Karpas-422 (cell line): ENCODE measurements at regions not wholly inside any gene's neighbourhood (a gene's known extent, or its start where the extent isn't known, plus 50 kb on each side); places are given as distances from the start of the nearest gene placed in this dataset.

ENCODE experiments used
- DNase-seq: peaks from one replicate; pipeline ENCODE4 v3.0.0-alpha.2; 2015
- H2AFZ ChIP-seq: fragments of 200-600 bp; sonication (generic); 2 replicates; pipeline ENCODE4 v1.6.1; 2014; ENCODE audit warnings: antibody characterized with exemption, low read length, mixed read lengths
- H3K27ac ChIP-seq: fragments of 200-600 bp; sonication (generic); 2 replicates; pipeline ENCODE4 v1.5.1; 2014; ENCODE audit warnings: mild to moderate bottlenecking, low read length, moderate library complexity
- H3K27me3 ChIP-seq: fragments of 200-600 bp; sonication (generic); 2 replicates; pipeline ENCODE4 v1.6.1; 2014; ENCODE audit warnings: low read length, mixed read lengths
- H3K36me3 ChIP-seq: fragments of 200-600 bp; sonication (generic); 2 replicates; pipeline ENCODE4 v1.6.1; 2014; ENCODE audit warnings: low read length, mixed read lengths; ENCODE audit not compliant: insufficient read depth
- H3K4me1 ChIP-seq: fragments of 200-600 bp; sonication (generic); 2 replicates; pipeline ENCODE4 v1.6.1; 2014; ENCODE audit warnings: mild to moderate bottlenecking, low read length, mixed read lengths
- H3K4me2 ChIP-seq: fragments of 200-600 bp; sonication (generic); 2 replicates; pipeline ENCODE4 v1.6.1; 2014; ENCODE audit warnings: low read length, low read depth, mild to moderate bottlenecking; ENCODE audit not compliant: poor library complexity, severe bottlenecking
- H3K4me3 ChIP-seq: fragments of 200-600 bp; sonication (generic); 2 replicates; pipeline ENCODE4 v1.5.1; 2014; ENCODE audit warnings: mild to moderate bottlenecking, antibody characterized with exemption, low read length, mixed read lengths
- H3K79me2 ChIP-seq: fragments of 200-600 bp; sonication (generic); 2 replicates; pipeline ENCODE4 v1.6.1; 2014; ENCODE audit warnings: mild to moderate bottlenecking, low read length, mixed read lengths
- H3K9ac ChIP-seq: fragments of 200-600 bp; sonication (generic); 2 replicates; pipeline ENCODE4 v1.6.0; 2014; ENCODE audit warnings: low read length
- H3K9me2 ChIP-seq: fragments of 200-600 bp; sonication (generic), shearing (Covaris generic); replicated peaks from 2 replicates; pipeline ENCODE4 v1.6.0; 2014; ENCODE audit warnings: mild to moderate bottlenecking, low read length, moderate library complexity; ENCODE audit not compliant: insufficient read depth
- H3K9me3 ChIP-seq: fragments of 300-700, 200-600 bp; sonication (generic); 2 replicates; pipeline ENCODE4 v1.6.1; 2014; ENCODE audit warnings: low read length, mixed read lengths
- H4K20me1 ChIP-seq: fragments of 200-600 bp; sonication (generic); 2 replicates; pipeline ENCODE4 v1.6.1; 2014; ENCODE audit warnings: mild to moderate bottlenecking, antibody characterized with exemption, low read length, low read depth; ENCODE audit not compliant: insufficient read depth

DNA sequence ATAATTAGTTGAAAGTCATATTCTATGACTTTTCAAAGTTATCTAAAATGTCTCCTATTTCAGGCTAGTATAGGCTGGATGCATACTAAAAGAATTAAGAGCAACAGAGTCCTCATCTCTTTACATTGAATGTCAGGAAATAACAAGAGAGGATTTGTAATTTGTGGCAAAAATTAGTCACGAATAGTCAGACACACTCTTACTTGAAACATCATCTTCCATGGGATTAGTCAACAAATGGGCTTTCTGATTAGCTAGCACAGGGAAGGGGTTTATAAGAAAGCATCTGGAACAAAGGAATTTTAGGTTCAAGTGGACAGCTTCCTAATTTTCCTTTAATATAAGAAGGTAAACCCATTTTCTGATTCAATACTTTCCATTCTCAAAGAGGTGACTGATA lies 330.3 kb upstream of the MEX3C start:
- no peaks in the 10 kb centered on the region for H3K9me3 ChIP-seq
- no peaks in the 10 kb centered on the region for H3K36me3 ChIP-seq
- H3K4me3 ChIP-seq = no peak overlapping the region

DNA sequence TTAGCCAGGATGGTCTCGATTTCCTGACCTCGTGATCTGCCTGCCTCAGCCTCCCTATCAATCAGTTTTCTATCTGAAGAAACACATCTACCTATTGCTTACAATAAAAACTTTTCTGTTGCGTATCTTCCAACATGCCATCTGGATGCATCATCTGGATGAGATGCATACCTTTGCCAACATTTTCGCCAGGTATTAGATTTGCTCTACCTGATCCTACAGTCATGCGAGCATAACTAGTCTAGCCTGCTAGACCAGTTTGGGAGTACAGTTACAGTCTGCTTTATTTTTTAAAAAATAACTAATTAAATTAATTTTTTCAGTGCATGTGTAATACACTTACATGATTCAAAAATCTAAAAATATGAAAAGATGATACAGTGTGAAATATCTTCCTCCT lies 334.0 kb upstream of the MEX3C start:
- H3K4me3 ChIP-seq = no peak overlapping the region
- H3K79me2 ChIP-seq = no peaks in the 10 kb centered on the region
- H3K9me3 ChIP-seq = no peaks in the 10 kb centered on the region
- no peak overlapping the region for H3K27ac ChIP-seq
- H4K20me1 ChIP-seq = no peaks in the 10 kb centered on the region
- H2AFZ ChIP-seq = no peak overlapping the region
- no peak for DNase-seq
- no peak overlapping the region for H3K4me2 ChIP-seq
- no peaks in the 10 kb centered on the region for H3K27me3 ChIP-seq
- no peak overlapping the region for H3K9ac ChIP-seq
- H3K36me3 ChIP-seq = no peaks in the 10 kb centered on the region
- no peaks in the 10 kb centered on the region for H3K4me1 ChIP-seq
- no peaks in the 10 kb centered on the region; the same call in 1 of the 2 replicates for H3K9me2 ChIP-seq

More for the DNA sequence above, 330.3 kb upstream of the MEX3C start:
- H3K27ac ChIP-seq = no peak overlapping the region
- DNase-seq = no peak
- H3K27me3 ChIP-seq = no peaks in the 10 kb centered on the region
- no peaks in the 10 kb centered on the region for H3K79me2 ChIP-seq
- H4K20me1 ChIP-seq = no peaks in the 10 kb centered on the region
- H2AFZ ChIP-seq = no peak overlapping the region
- H3K9ac ChIP-seq = no peak overlapping the region
- no peaks in the 10 kb centered on the region; the same call in 1 of the 2 replicates for H3K9me2 ChIP-seq
- no peak overlapping the region for H3K4me2 ChIP-seq
- H3K4me1 ChIP-seq = no peaks in the 10 kb centered on the region

DNA sequence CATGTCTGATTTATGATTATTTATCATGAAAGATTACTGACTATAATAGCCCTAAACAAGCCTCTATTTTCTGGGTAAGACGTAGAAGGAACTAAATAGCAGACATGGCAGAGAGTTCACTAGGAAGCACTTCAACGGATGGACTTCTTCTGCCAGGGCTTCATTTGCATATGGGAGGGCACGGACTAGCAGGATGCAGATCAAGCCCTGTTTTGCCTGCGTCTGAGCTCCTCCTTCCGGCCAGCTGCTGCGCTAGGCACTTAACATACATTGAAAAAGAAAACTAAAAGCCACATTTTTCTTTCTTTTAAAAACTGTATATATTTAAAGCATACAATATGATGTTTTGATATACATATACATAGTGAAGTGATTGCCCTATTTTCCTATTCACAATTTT lies 340.0 kb upstream of the MEX3C start:
- H2AFZ ChIP-seq = peak overlapping the region; percentile 89
- peak overlapping the region; percentile 58 for H3K4me2 ChIP-seq
- no peak overlapping the region for H3K27ac ChIP-seq
- no peaks in the 10 kb centered on the region for H3K9me2 ChIP-seq
- no peaks in the 10 kb centered on the region for H3K36me3 ChIP-seq
- DNase-seq = peak; percentile 75
- no peak overlapping the region for H3K9ac ChIP-seq
- no peaks in the 10 kb centered on the region for H3K79me2 ChIP-seq
- 0 out of 2 replicates have a peak overlapping the region, but pooled peaks have one; percentile 27 for H3K4me3 ChIP-seq
- H4K20me1 ChIP-seq = no peaks in the 10 kb centered on the region
- no peaks in the 10 kb centered on the region for H3K9me3 ChIP-seq
- 0 out of 2 replicates have a peak, but pooled peaks cover 2% of the 10 kb centered on the region for H3K27me3 ChIP-seq
- H3K4me1 ChIP-seq = peaks cover 9% of the 10 kb centered on the region

DNA sequence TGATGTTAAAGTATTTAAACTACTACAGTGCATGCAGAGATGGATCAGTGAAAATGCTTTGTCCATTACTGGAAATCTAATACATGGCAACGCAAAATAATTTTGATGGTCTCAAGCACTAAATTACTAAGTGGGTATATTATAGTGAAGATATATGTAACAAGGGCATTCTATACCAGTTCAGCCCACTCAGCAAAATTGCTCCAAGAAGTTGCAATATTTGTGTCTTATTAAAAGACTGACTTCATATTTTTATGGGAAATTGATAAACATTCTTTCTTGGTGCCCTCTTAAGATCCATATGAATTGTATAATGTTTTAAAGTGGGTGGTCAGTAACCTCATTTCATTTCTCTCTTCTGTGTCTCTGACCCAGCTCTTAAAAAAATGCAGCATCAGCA lies 343.1 kb upstream of the MEX3C start:
- Histone ChIP-seq H4K20me1 (no peaks in the 10 kb centered on the region), H3K36me3 (no peaks in the 10 kb centered on the region), H3K27me3 (0 out of 2 replicates have a peak, but pooled peaks cover 2% of the 10 kb centered on the region)

DNA sequence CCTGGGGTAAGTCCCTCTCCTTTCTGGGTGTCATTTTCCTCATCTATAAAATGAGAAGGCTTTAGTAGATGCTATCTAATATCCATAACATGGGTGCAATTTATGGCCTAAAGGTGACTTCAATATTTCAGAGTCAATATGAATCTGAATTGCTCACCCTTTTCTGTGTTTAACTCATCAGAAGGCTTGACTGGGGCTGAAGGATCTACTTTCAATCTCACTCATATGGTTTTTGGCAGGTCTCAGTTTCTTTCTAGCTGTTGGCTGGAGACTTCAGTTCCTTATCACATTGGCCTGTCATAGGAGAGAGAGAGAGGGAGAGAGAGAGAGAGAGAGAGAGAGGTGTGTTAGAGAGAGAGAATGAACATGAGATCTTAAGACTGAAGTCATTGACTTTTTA lies 343.7 kb upstream of the MEX3C start:
- no peak overlapping the region for H3K9ac ChIP-seq
- H3K4me3 ChIP-seq = no peak overlapping the region
- no peak overlapping the region for H3K4me2 ChIP-seq
- H4K20me1 ChIP-seq = no peaks in the 10 kb centered on the region
- no peak overlapping the region for H3K27ac ChIP-seq
- H3K79me2 ChIP-seq = no peaks in the 10 kb centered on the region
- DNase-seq = no peak
- H3K9me3 ChIP-seq = no peaks in the 10 kb centered on the region
- 0 out of 2 replicates have a peak, but pooled peaks cover 2% of the 10 kb centered on the region for H3K27me3 ChIP-seq
- no peak overlapping the region for H2AFZ ChIP-seq
- peaks cover 9% of the 10 kb centered on the region for H3K4me1 ChIP-seq
- no peaks in the 10 kb centered on the region for H3K9me2 ChIP-seq
- H3K36me3 ChIP-seq = no peaks in the 10 kb centered on the region

More for the DNA sequence above, 343.1 kb upstream of the MEX3C start:
- Histone ChIP-seq H3K4me2 (no peak overlapping the region), H3K4me1 (peaks cover 9% of the 10 kb centered on the region), H3K9me3 (no peaks in the 10 kb centered on the region), H3K27ac (no peak overlapping the region), H3K9me2 (no peaks in the 10 kb centered on the region), H2AFZ (no peak overlapping the region), H3K79me2 (no peaks in the 10 kb centered on the region), H3K9ac (no peak overlapping the region), H3K4me3 (no peak overlapping the region)
- DNase-seq = no peak

DNA sequence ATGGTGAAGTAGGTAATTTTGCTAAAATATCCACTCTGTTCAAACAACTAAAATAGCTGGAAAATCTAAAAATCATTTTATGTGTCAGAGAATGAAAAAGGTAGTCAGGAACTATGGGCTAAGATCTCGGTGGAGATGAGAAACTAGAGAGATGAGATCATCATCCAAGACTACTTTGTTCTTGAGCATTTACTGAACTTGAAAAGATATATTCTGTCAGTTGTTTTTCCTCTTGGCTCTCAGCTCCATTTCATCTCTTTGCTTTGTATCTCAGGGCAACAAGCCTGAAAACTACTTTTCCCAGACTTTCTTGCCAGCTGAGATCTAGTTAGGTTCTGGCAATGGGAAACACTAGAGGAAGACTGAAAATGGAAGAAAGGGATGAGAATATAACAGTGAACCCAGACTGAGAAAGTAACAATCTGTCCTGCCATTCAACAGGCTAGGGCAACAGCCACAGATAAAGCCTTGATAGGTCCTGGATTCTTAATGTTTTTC lies 346.2 kb upstream of the MEX3C start:
- Histone ChIP-seq H3K4me2 (no peak overlapping the region), H3K36me3 (no peaks in the 10 kb centered on the region), H3K9me2 (no peaks in the 10 kb centered on the region), H3K27ac (no peak overlapping the region), H3K79me2 (no peaks in the 10 kb centered on the region), H3K9ac (no peak overlapping the region), H4K20me1 (no peaks in the 10 kb centered on the region), H3K4me1 (no peaks in the 10 kb centered on the region), H2AFZ (no peak overlapping the region), H3K27me3 (0 out of 2 replicates have a peak, but pooled peaks cover 2% of the 10 kb centered on the region), H3K4me3 (no peak overlapping the region), H3K9me3 (no peaks in the 10 kb centered on the region)
- DNase-seq = no peak

DNA sequence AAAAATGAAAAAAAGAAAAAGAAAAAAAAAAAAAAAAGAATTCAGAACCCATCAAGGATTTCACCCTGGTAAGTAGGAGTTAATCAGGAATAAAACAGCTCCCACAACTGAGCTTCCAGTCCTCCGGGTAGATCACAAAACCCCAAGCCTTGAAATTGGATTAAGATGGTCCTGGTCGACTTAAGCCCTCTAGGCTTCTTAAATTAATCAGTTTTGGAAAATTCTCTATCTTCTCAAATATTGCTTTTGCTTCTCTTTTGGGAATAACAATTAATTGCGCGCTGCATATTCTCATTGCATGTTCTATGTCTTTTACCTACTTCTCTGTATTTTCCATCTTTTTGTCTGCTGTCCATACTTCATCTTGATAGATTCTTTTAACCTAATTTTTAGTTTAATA lies 348.0 kb upstream of the MEX3C start:
- Histone ChIP-seq H3K4me3 (no peak overlapping the region), H3K9me2 (no peaks in the 10 kb centered on the region), H3K36me3 (no peaks in the 10 kb centered on the region), H3K4me1 (no peaks in the 10 kb centered on the region), H3K27ac (no peak overlapping the region), H3K27me3 (0 out of 2 replicates have a peak, but pooled peaks cover 2% of the 10 kb centered on the region), H3K79me2 (no peaks in the 10 kb centered on the region), H3K9me3 (no peaks in the 10 kb centered on the region), H3K9ac (no peak overlapping the region), H3K4me2 (no peak overlapping the region), H2AFZ (no peak overlapping the region), H4K20me1 (no peaks in the 10 kb centered on the region)
- no peak for DNase-seq

DNA sequence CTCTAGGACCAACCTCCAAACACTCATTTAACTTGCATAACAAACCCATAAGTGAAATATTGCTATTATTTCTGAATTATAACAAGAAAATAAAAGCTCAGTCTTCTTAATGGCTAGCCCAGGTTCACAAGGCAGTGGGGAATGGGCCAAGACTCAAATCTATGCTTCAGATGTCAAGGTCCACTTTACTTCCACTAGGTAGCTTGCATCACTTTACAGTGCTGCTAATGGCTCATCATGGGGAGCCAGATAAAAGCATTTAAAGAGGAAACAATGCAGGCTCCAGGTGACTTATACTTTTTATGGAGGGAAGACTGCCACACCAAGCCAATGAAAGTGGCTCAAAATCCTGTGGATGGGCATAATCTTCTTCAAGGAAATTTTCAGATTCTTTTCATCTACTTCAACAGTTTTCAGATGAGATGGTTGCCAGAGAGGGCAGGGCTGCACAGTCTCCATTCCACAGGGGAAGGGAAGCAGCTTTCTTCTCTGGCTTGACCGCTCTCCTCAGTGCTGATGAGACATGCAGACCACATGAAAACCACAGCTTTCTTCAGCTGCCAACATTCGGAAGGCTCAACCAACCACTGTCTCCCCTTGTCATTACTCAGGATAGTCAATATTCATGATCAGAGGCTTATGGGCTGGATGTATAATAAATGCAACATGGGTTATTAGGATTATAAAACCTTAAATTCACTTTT lies 361.9 kb upstream of the MEX3C start:
- H3K4me3 ChIP-seq = no peak overlapping the region
- no peak overlapping the region for H2AFZ ChIP-seq
- H3K9me3 ChIP-seq = no peaks in the 10 kb centered on the region
- H3K27me3 ChIP-seq = 0 out of 2 replicates have a peak, but pooled peaks cover 3% of the 10 kb centered on the region
- no peaks in the 10 kb centered on the region for H3K36me3 ChIP-seq
- H3K27ac ChIP-seq = no peak overlapping the region
- no peak for DNase-seq
- no peaks in the 10 kb centered on the region for H4K20me1 ChIP-seq
- no peaks in the 10 kb centered on the region for H3K79me2 ChIP-seq
- no peak overlapping the region for H3K4me2 ChIP-seq
- H3K4me1 ChIP-seq = no peaks in the 10 kb centered on the region
- no peaks in the 10 kb centered on the region for H3K9me2 ChIP-seq
- no peak overlapping the region for H3K9ac ChIP-seq
